ENCODE measurements at regions not wholly inside any gene's neighbourhood (a gene's known extent, or its start where the extent isn't known, plus 50 kb on each side); places are given as distances from the start of the nearest gene placed in this dataset.

DNA sequence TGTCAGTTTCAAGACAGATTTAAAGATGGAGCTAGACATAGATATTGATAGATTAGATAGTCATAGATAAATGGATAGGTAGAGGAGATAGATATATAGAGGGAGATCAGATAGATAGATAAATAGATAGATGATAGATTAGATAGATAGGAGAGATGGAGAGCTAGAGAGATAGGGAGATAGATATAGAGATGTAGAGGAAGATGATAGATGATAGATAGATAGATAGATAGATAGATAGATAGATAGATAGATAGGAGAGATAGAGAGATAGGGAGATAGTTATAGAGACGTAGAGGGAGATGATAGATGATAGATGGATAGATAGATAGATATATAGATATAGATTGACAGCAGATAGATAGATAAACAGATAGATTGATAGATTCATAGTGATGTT, 1038.8 kb upstream of the AUTS2 start:
- DNase-seq (ENCODE audit: extremely low spot score, unreplicated experiment) = no peak
- no peaks in the 10 kb centered on the region for H3K4me1 Mint-ChIP-seq (ENCODE audit: unreplicated experiment)
- H3K27me3 Mint-ChIP-seq = no peaks in the 10 kb centered on the region
- no peak overlapping the region for H3K4me3 Mint-ChIP-seq
- no peaks in the 10 kb centered on the region for H3K36me3 Mint-ChIP-seq
- no peak for TF ChIP-seq CTCF (conservative IDR thresholded peaks at IDR 0.05)
- no peak overlapping the region for H3K27ac Mint-ChIP-seq
- H3K9me3 Mint-ChIP-seq = no peaks in the 10 kb centered on the region

DNA sequence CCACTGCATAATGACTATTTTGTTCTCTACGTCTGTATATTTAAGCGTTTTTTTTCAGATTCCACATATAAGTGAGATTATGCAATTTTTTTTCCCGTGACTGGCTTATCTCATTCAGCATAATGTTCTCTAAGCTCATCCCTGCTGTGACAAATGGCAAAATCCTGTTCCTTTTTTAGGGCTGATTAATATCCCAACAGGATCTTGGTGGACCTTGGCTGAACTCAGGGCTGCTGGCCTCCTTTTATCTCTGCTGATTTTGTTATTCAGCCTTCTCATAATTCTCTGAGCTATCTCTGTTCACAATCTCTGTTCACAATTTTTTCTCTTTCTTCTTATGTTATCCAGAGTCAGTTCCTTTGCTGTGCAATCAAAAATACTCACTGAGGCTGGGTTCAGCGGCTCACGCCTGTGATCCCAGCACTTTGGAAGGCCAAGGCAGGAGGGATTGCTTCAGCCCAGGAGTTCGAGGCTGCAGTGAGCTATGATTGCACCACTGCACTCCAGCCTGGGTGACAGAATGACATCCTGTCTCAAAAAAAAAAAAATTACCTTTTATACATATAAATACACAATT, 1035.9 kb upstream of the AUTS2 start:
- no peak for TF ChIP-seq CTCF (conservative IDR thresholded peaks at IDR 0.05)
- Mint-ChIP-seq H3K9me3 (no peaks in the 10 kb centered on the region), H3K4me3 (no peak overlapping the region), H3K36me3 (no peaks in the 10 kb centered on the region), H3K27ac (no peak overlapping the region), H3K27me3 (no peaks in the 10 kb centered on the region), H3K4me1 (ENCODE audit: unreplicated experiment) (no peaks in the 10 kb centered on the region)
- DNase-seq (ENCODE audit: extremely low spot score, unreplicated experiment) = no peak

DNA sequence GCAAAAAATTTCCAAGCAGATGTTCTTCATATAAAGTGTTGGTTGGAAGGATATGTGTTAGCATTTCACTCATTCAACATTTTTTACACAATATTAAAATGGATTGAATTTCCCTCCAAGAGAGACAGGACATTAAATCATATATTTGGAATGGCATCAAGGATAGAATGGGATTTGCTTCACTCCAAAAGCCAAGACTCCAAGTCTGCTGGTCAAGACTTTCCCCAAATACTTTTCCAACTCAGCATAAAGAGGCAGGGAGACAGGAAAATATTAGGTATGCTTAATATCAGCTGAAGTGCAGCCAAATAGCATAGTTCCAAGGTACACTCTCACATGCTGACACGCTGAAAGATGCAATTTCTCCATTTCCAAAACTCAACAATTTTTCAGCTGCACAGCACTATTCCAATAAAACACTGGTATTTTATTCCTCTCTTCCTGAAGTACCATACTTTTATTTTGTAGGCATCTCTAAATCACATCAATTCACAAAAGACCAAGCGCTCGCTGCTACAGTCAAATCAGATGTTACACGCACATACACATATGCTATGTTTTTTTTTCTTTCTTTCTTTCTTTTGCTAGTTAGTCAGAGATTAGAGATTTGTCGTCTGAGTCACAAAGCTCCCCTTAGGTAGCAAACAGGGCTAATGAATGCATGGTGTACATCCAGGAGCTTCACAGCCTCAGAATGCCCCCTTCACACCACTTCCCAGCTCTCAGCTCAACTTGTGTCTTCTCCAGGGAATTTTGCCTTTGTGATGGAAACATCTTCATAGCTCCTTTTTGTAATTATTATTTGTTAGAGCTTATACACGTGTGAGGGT, 1033.8 kb upstream of the AUTS2 start:
- Mint-ChIP-seq H3K36me3 (no peaks in the 10 kb centered on the region), H3K4me3 (no peak overlapping the region), H3K9me3 (no peaks in the 10 kb centered on the region), H3K27me3 (no peaks in the 10 kb centered on the region), H3K4me1 (ENCODE audit: unreplicated experiment) (no peaks in the 10 kb centered on the region), H3K27ac (no peak overlapping the region)
- no peak for DNase-seq (ENCODE audit: extremely low spot score, unreplicated experiment)
- no peak for TF ChIP-seq CTCF (conservative IDR thresholded peaks at IDR 0.05)

DNA sequence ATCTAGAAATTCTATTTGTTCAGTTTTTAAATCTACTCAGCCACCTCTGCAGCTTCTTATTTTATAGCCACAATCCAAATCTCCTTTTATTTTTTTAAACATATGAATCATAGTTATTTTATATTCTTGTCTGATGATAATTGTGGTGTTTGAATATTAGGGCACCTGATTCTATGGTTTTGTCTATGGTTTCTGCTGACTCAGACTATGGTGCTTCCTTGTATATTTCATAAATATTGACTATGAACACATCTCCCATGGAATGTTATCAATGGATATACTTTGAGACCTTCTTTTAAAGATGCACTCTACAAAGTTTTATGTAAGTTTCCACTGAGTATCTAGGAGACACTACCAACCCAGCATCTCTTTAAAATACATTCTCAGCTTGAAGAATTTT, 1027.0 kb upstream of the AUTS2 start:
- Mint-ChIP-seq H3K4me3 (no peak overlapping the region), H3K4me1 (ENCODE audit: unreplicated experiment) (no peaks in the 10 kb centered on the region), H3K27me3 (no peaks in the 10 kb centered on the region), H3K27ac (no peak overlapping the region), H3K9me3 (no peaks in the 10 kb centered on the region), H3K36me3 (no peaks in the 10 kb centered on the region)
- TF ChIP-seq CTCF (conservative IDR thresholded peaks at IDR 0.05) = no peak
- DNase-seq (ENCODE audit: extremely low spot score, unreplicated experiment) = no peak

GRCh38 chr7:68573271-68574005, 1024.8 kb upstream of the AUTS2 start:
- TF ChIP-seq CTCF (conservative IDR thresholded peaks at IDR 0.05) = no peak

More at GRCh38 chr7:68573271-68574005, 1024.8 kb upstream of the AUTS2 start:
- no peaks in the 10 kb centered on the region for H3K36me3 Mint-ChIP-seq
- no peak overlapping the region for H3K4me3 Mint-ChIP-seq
- H3K27me3 Mint-ChIP-seq = no peaks in the 10 kb centered on the region
- H3K4me1 Mint-ChIP-seq (ENCODE audit: unreplicated experiment) = no peaks in the 10 kb centered on the region
- no peak for DNase-seq (ENCODE audit: extremely low spot score, unreplicated experiment)
- no peak overlapping the region for H3K27ac Mint-ChIP-seq
- H3K9me3 Mint-ChIP-seq = no peaks in the 10 kb centered on the region

Data from type B pancreatic cell (in vitro differentiated cells).